HCT116 (cell line): ENCODE measurements at regions not wholly inside any gene's neighbourhood (a gene's known extent, or its start where the extent isn't known, plus 50 kb on each side); places are given as distances from the start of the nearest gene placed in this dataset.

Experiments
- ATAC-seq: fragments of 200-7000 bp; cut with Tn5 transposase; 2 replicates; pipeline ENCODE4 v1.9.1; 2020; ENCODE audit warnings: mild to moderate bottlenecking, moderate library complexity
- BruUV-seq: library from RNA; stranded (reverse); fragments of 400-500 nt; replicated peaks from 2 replicates; lab custom pipeline; 2021; lab: Mats Ljungman, UMichigan
- CTCF ChIA-PET: fragments of 300-600 bp; sonication (Branson Sonifier 250); formaldehyde crosslinking; loops from one replicate; lab custom pipeline; 2021; ENCODE audit warnings: antibody characterized with exemption; lab: Charles Lee
- POLR2A ChIA-PET: fragments of 300-600, 350-600 bp; sonication (Branson Sonifier 250); formaldehyde crosslinking; loops from one replicate; lab custom pipeline; 2021; ENCODE audit warnings: antibody characterized with exemption; lab: Charles Lee
- RAD21 ChIA-PET, 2 experiments: fragments of 300-600 bp; sonication (Branson Sonifier 250); formaldehyde crosslinking; loops; one replicate each; lab custom pipeline; 2023; ENCODE audit warnings: low total read pairs in 2 of 2; ENCODE audit not compliant: uncharacterized antibody in 2 of 2, unreplicated experiment in 2 of 2, low non-redundant PET in 1 of 2; lab: Charles Lee
- DNase-seq: peaks from one replicate; pipeline ENCODE4 v3.0.0-alpha.2; 2010; ENCODE audit warnings: low read depth, low spot score
- H2AFZ ChIP-seq: fragments of 200-600 bp; shearing (Covaris generic), sonication (generic); 2 replicates; pipeline ENCODE4 v1.6.1; 2017; ENCODE audit warnings: low read depth, mixed run types, mixed read lengths, antibody characterized with exemption, low read length; ENCODE audit not compliant: poor library complexity, severe bottlenecking
- H3K27ac ChIP-seq: 2 replicates; pipeline ENCODE4 v1.5.1; 2012; ENCODE audit warnings: low read depth, low read length
- H3K27me3 ChIP-seq: fragments of 200-600 bp; sonication (generic); 2 replicates; pipeline ENCODE4 v1.6.1; 2016; ENCODE audit warnings: mixed run types, low read length, mixed read lengths; ENCODE audit not compliant: insufficient read depth
- H3K36me3 ChIP-seq, 2 experiments: fragments of 200-500 bp in 1 of 2; fragments of 200-600 bp in 1 of 2; sonication (Bioruptor generic) in 1 of 2; sonication (generic) in 1 of 2; 2 replicates each; pipeline versions ENCODE4 v1.5.1 to v1.6.1; 2014 to 2016; ENCODE audit warnings: low read length in 2 of 2, inconsistent platforms in 1 of 2, mixed read lengths in 1 of 2, mixed run types in 1 of 2; ENCODE audit not compliant: insufficient read depth in 2 of 2, control insufficient read depth in 1 of 2
- H3K4me1 ChIP-seq, 2 experiments: fragments of 200-600 bp in 1 of 2; sonication (generic) in 1 of 2; 2 replicates each; pipeline versions ENCODE4 v1.5.1 to v1.6.1; 2012 to 2017; ENCODE audit warnings: low read length in 2 of 2, inconsistent platforms in 1 of 2, mild to moderate bottlenecking in 1 of 2, mixed read lengths in 1 of 2, mixed run types in 1 of 2, moderate library complexity in 1 of 2; ENCODE audit not compliant: insufficient read depth in 2 of 2, control insufficient read depth in 1 of 2
- H3K4me2 ChIP-seq: fragments of 200-600 bp; sonication (generic); 2 replicates; pipeline ENCODE4 v1.6.1; 2017; ENCODE audit warnings: mixed run types, low read length, mixed read lengths
- H3K4me3 ChIP-seq, 2 experiments: fragments of 200-600 bp in 1 of 2; sonication (generic) in 1 of 2; replicated peaks in 1 of 2; 2 replicates each; pipeline ENCODE4 v1.5.1; 2011 to 2016; ENCODE audit warnings: low read length in 2 of 2, control low read depth in 1 of 2, low read depth in 1 of 2, mild to moderate bottlenecking in 1 of 2, mixed read lengths in 1 of 2, mixed run types in 1 of 2
- H3K79me2 ChIP-seq: fragments of 200-600 bp; sonication (generic); 2 replicates; pipeline ENCODE4 v1.6.1; 2017; ENCODE audit warnings: mild to moderate bottlenecking, mixed run types, low read length, moderate library complexity, mixed read lengths; ENCODE audit not compliant: insufficient read depth
- H3K9ac ChIP-seq: fragments of 200-600 bp; sonication (generic); 2 replicates; pipeline ENCODE4 v1.6.1; 2016; ENCODE audit warnings: low read length, mixed read lengths
- H3K9me2 ChIP-seq: fragments of 200-600 bp; sonication (generic), shearing (Covaris generic); 2 replicates; pipeline ENCODE4 v1.6.1; 2017; ENCODE audit warnings: mixed run types, mild to moderate bottlenecking, moderate library complexity; ENCODE audit not compliant: insufficient read depth
- H3K9me3 ChIP-seq, 2 experiments: fragments of 200-500 bp in 1 of 2; fragments of 200-600 bp in 1 of 2; sonication (Bioruptor generic) in 1 of 2; sonication (generic) in 1 of 2; 2 replicates each; pipeline ENCODE4 v1.6.1; 2014 to 2017; ENCODE audit warnings: low read length in 2 of 2, mixed read lengths in 2 of 2, inconsistent platforms in 1 of 2, low read depth in 1 of 2, mild to moderate bottlenecking in 1 of 2, mixed run types in 1 of 2, moderate library complexity in 1 of 2; ENCODE audit not compliant: control insufficient read depth in 1 of 2, insufficient read depth in 1 of 2
- H4K20me1 ChIP-seq: fragments of 200-600 bp; sonication (generic), shearing (Covaris generic); 2 replicates; pipeline ENCODE4 v1.6.1; 2017; ENCODE audit warnings: mixed run types, mild to moderate bottlenecking, moderate library complexity; ENCODE audit not compliant: insufficient read depth
- ATF3 ChIP-seq: IDR thresholded peaks from 2 replicates; pipeline ENCODE4 v1.6.1; 2012
- CBX3 ChIP-seq: IDR thresholded peaks from 2 replicates; pipeline ENCODE4 v1.6.1; 2012; ENCODE audit warnings: low read depth
- CEBPB ChIP-seq: IDR thresholded peaks from 2 replicates; pipeline ENCODE4 v1.6.1; 2012; ENCODE audit warnings: low read depth
- EGR1 ChIP-seq: IDR thresholded peaks from 2 replicates; pipeline ENCODE4 v1.6.1; 2012; ENCODE audit warnings: low read depth
- ELF1 ChIP-seq: IDR thresholded peaks from 2 replicates; pipeline ENCODE4 v1.6.1; 2012; ENCODE audit warnings: low read depth, borderline replicate concordance
- FOSL1 ChIP-seq: IDR thresholded peaks from 2 replicates; pipeline ENCODE4 v1.6.1; 2012; ENCODE audit warnings: low read depth
- MAX ChIP-seq: IDR thresholded peaks from 2 replicates; pipeline ENCODE4 v1.6.1; 2012
- POLR2A ChIP-seq: IDR thresholded peaks from 2 replicates; pipeline ENCODE4 v1.7.0; 2011; ENCODE audit warnings: borderline replicate concordance; ENCODE audit not compliant: insufficient read depth, insufficient read length; ENCODE audit errors: extremely low read depth
- POLR2AphosphoS5 ChIP-seq: IDR thresholded peaks from 2 replicates; pipeline ENCODE4 v1.6.1; 2011; ENCODE audit warnings: mild to moderate bottlenecking, low read depth, low read length, moderate library complexity
- RAD21 ChIP-seq: IDR thresholded peaks from 2 replicates; pipeline ENCODE4 v1.6.1; 2012; ENCODE audit warnings: low read depth, mild to moderate bottlenecking
- SIN3A ChIP-seq: IDR thresholded peaks from 2 replicates; pipeline ENCODE4 v1.6.1; 2012; ENCODE audit warnings: low read depth
- SRF ChIP-seq: IDR thresholded peaks from 2 replicates; pipeline ENCODE4 v1.6.1; 2012; ENCODE audit warnings: low read depth
- TCF7L2 ChIP-seq: IDR thresholded peaks from 2 replicates; pipeline ENCODE4 v1.7.0; 2011; ENCODE audit warnings: borderline replicate concordance, inconsistent platforms; ENCODE audit not compliant: insufficient read depth, insufficient read length; ENCODE audit errors: extremely low read depth
- YY1 ChIP-seq: IDR thresholded peaks from 2 replicates; pipeline ENCODE4 v1.6.1; 2011; ENCODE audit warnings: low read length, low read depth, moderate library complexity, mild to moderate bottlenecking; ENCODE audit not compliant: insufficient replicate concordance; ENCODE audit errors: extremely low read depth
- ZBTB33 ChIP-seq: IDR thresholded peaks from 2 replicates; pipeline ENCODE4 v1.6.1; 2011; ENCODE audit warnings: mild to moderate bottlenecking, low read length, moderate library complexity; ENCODE audit not compliant: insufficient replicate concordance; ENCODE audit errors: extremely low read depth
- ZFX ChIP-seq: fragments of 450-650 bp; IDR thresholded peaks from 2 replicates; pipeline ENCODE4 v1.6.1; 2017
- ZNF274 ChIP-seq: fragments of 200-500 bp; sonication (Bioruptor generic); IDR thresholded peaks from 2 replicates; pipeline ENCODE4 v1.6.1; 2014; ENCODE audit warnings: mild to moderate bottlenecking, low read depth, low read length, inconsistent platforms
- intact Hi-C: fragments of 100-400 bp; cut with micrococcal nuclease; formaldehyde crosslinking; loops from 2 replicates; pipeline ENCODE4 v1.10.0; 2022

- H2AFZ ChIP-seq: no peak overlapping the region
- no peaks in the 10 kb centered on the region for H3K36me3 ChIP-seq
- TF ChIP-seq CBX3 (no peak), ATF3 (no peak), ZNF274 (no peak), TCF7L2 (no peak), POLR2AphosphoS5 (no peak), RAD21 (no peak), MAX (no peak), POLR2A (no peak), ELF1 (no peak), ZBTB33 (no peak), YY1 (no peak), SIN3A (no peak), SRF (no peak), FOSL1 (no peak), ZFX (no peak), CEBPB (no peak), EGR1 (no peak)
- TF ChIP-seq, all 23 proteins: peak for 0
- BruUV-seq: no TSS peak
- CTCF ChIA-PET: no interaction called here
- Histone ChIP-seq H3K4me2 (no peak overlapping the region), H3K79me2 (no peaks in the 10 kb centered on the region), H3K9me3 (no peaks in the 10 kb centered on the region), H3K9me2 (no peaks in the 10 kb centered on the region), H3K4me3 (no peak overlapping the region), H3K9ac (no peak overlapping the region), H3K27ac (no peak overlapping the region), H3K27me3 (no peaks in the 10 kb centered on the region), H3K4me1 (no peaks in the 10 kb centered on the region), H4K20me1 (no peaks in the 10 kb centered on the region)
- ATAC-seq (no peak), DNase-seq (no peak)
- RAD21 ChIA-PET: no interaction called here
- intact Hi-C loops: no loop called here
- POLR2A ChIA-PET: no interaction called here
Observed at GRCh38 chr1:168480997-168481396, 62.8 kb downstream of the XCL2 start.
